B cell (primary cell): ENCODE measurements at regions not wholly inside any gene's neighbourhood (a gene's known extent, or its start where the extent isn't known, plus 50 kb on each side); places are given as distances from the start of the nearest gene placed in this dataset.

Source experiments
- ATAC-seq: fragments of 200-7000 bp; cut with Tn5 transposase; one replicate; pipeline ENCODE4 v1.10.0; 2021; ENCODE audit warnings: low read depth, mild to moderate bottlenecking, moderate number of reproducible peaks, moderate library complexity
- CTCF ChIA-PET: fragments of 350-600 bp; sonication (Branson Sonifier 250); formaldehyde crosslinking; loops from one replicate; lab custom pipeline; 2021; ENCODE audit warnings: antibody characterized with exemption, inconsistent platforms; lab: Charles Lee
- POLR2A ChIA-PET: fragments of 350-600 bp; sonication (Branson Sonifier 250); formaldehyde crosslinking; loops from one replicate; lab custom pipeline; 2021; ENCODE audit warnings: antibody characterized with exemption; lab: Charles Lee
- DNase-seq: peaks from one replicate; pipeline ENCODE4 v3.0.0; 2013
- H2AFZ ChIP-seq: 2 replicates; pipeline ENCODE4 v1.6.1; 2012; ENCODE audit warnings: mild to moderate bottlenecking, low read depth, low read length; ENCODE audit not compliant: insufficient read depth, poor library complexity, severe bottlenecking
- H3K27ac ChIP-seq, 2 donors: 1 replicate in 1 of 2; 2 replicates in 1 of 2; pipeline ENCODE4 v1.5.1; 2012 to 2013; ENCODE audit warnings: low read length in 2 of 2, mild to moderate bottlenecking in 2 of 2, moderate library complexity in 1 of 2
- H3K27me3 ChIP-seq, 4 experiments: fragments of 200-600 bp in 1 of 4; sonication (generic) in 1 of 4; replicated peaks in 1 of 4; 1 replicate in 2 of 4; 2 replicates in 2 of 4; pipeline versions ENCODE4 v1.6.1 to v1.7.0; 2013 to 2016; ENCODE audit warnings: low read length in 3 of 4, mild to moderate bottlenecking in 2 of 4, mixed read lengths in 1 of 4, moderate library complexity in 1 of 4; ENCODE audit not compliant: insufficient read depth in 4 of 4, control insufficient read depth in 3 of 4; ENCODE audit errors: control extremely low read depth in 1 of 4
- H3K36me3 ChIP-seq, 2 experiments: replicated peaks in 1 of 2; 1 replicate in 1 of 2; 2 replicates in 1 of 2; pipeline versions ENCODE4 v1.6.1 to v1.7.1; 2013; ENCODE audit warnings: low read length in 1 of 2; ENCODE audit not compliant: insufficient read depth in 2 of 2, control insufficient read depth in 1 of 2; ENCODE audit errors: control extremely low read depth in 1 of 2, extremely low read depth in 1 of 2
- H3K4me1 ChIP-seq, 2 donors: fragments of 200-600 bp in 1 of 2; sonication (generic) in 1 of 2; 1 replicate in 1 of 2; 2 replicates in 1 of 2; pipeline versions ENCODE4 v1.5.1 to v1.6.1; 2013 to 2017; ENCODE audit warnings: low read length in 2 of 2; ENCODE audit not compliant: control insufficient read depth in 2 of 2, insufficient read depth in 2 of 2
- H3K4me2 ChIP-seq: replicated peaks from 2 replicates; pipeline ENCODE3; 2012; ENCODE audit warnings: mild to moderate bottlenecking, low read depth, low read length; ENCODE audit not compliant: poor library complexity, severe bottlenecking
- H3K4me3 ChIP-seq, 5 experiments: fragments of 200-600 bp in 1 of 5; sonication (generic) in 1 of 5; 1 replicate in 3 of 5; 2 replicates in 2 of 5; pipeline versions ENCODE4 v1.5.1 to v1.7.0; 2011 to 2016; ENCODE audit warnings: low read length in 4 of 5, mild to moderate bottlenecking in 4 of 5, low read depth in 2 of 5, control low read depth in 1 of 5, moderate library complexity in 1 of 5; ENCODE audit not compliant: insufficient read depth in 1 of 5; ENCODE audit errors: control extremely low read depth in 1 of 5, extremely low read depth in 1 of 5
- H3K79me2 ChIP-seq: fragments of 200-600 bp; sonication (generic); one replicate; pipeline ENCODE4 v1.6.0; 2016; ENCODE audit warnings: low read length; ENCODE audit not compliant: control insufficient read depth, insufficient read depth
- H3K9ac ChIP-seq: fragments of 200-600 bp; sonication (generic); 2 replicates; pipeline ENCODE4 v1.6.1; 2017; ENCODE audit warnings: mild to moderate bottlenecking, low read length, moderate library complexity
- H3K9me3 ChIP-seq, 3 donors: one replicate each; pipeline versions ENCODE4 v1.6.1 to v1.7.1; 2013; ENCODE audit warnings: low read length in 2 of 3; ENCODE audit not compliant: control insufficient read depth in 2 of 3, insufficient read depth in 1 of 3; ENCODE audit errors: control extremely low read depth in 1 of 3
- H4K20me1 ChIP-seq: 2 replicates; pipeline ENCODE4 v1.6.0; 2012; ENCODE audit warnings: mild to moderate bottlenecking, low read length; ENCODE audit not compliant: insufficient read depth, control insufficient read depth, poor library complexity, severe bottlenecking
- H3K27ac Mint-ChIP-seq: one replicate; pipeline ENCODE4 v1.8.0; 2021; ENCODE audit warnings: mixed read lengths
- H3K27me3 Mint-ChIP-seq: one replicate; pipeline ENCODE4 v1.8.0; 2021; ENCODE audit warnings: mixed read lengths
- H3K4me1 Mint-ChIP-seq: one replicate; pipeline ENCODE4 v1.8.0; 2021; ENCODE audit warnings: mixed read lengths
- H3K4me3 Mint-ChIP-seq: one replicate; pipeline ENCODE4 v1.8.0; 2021; ENCODE audit warnings: mixed read lengths
- H3K9me3 Mint-ChIP-seq: one replicate; pipeline ENCODE4 v1.8.0; 2022; ENCODE audit warnings: mixed read lengths; ENCODE audit not compliant: insufficient read depth
- EZH2 ChIP-seq: IDR thresholded peaks from 2 replicates; pipeline ENCODE4 v1.6.1; 2012; ENCODE audit warnings: borderline replicate concordance, low read depth, mild to moderate bottlenecking, moderate library complexity, low read length; ENCODE audit not compliant: insufficient read depth, poor library complexity, severe bottlenecking
- WGBS: methylation state at CpG from one replicate; pipeline ENCODE4 v1.1.5; 2013; ENCODE audit warnings: missing lambda C conversion rate; ENCODE audit not compliant: insufficient coverage; 5-methylcytosine and 5-hydroxymethylcytosine counted together
- intact Hi-C: fragments of 100-400 bp; cut with micrococcal nuclease; formaldehyde crosslinking; loops from one replicate; pipeline ENCODE4 v1.10.0; 2022
- TF ChIP-seq, protein P1 (sequence below): fragments of 200-600 bp; IDR thresholded peaks from one replicate; pipeline ENCODE4 v1.8.0; 2022; ENCODE audit warnings: antibody characterized with exemption, mild to moderate bottlenecking

DNA sequence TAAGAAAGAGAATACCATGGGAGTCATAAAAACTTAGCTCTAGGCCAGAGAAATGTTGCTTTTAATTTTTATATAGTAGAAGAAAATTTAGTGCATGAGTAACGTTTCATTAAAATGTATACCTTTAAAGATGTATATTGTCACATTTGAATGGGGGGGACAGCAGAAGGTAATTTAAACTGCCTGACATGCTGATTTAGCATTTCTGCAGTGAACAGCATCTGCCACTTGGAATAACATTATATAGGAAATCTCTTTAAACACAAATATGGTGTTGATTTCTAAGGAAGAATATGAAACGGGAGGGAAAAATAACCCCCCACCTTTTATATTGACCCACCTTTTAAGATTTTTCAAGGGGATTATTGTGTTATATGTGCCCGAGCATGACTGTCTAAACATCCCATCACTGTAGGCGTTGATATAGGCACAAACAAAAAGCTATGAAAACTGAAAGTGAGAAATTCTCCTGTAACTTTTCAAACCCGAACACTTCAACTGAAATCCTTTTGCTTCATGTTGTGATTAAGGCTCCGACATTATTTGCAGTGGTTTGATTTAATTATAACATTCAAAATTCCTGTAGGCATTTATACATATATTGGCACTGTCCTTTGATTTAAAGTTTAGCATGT lies 244.7 kb upstream of the CELF2 start:
- ChIA-PET CTCF (no interaction called here), POLR2A (no interaction called here)
- WGBS: no CpG with 5 or more reads among the region's 6 CpGs
- Histone ChIP-seq H3K9ac (no peak overlapping the region), H3K4me1 (no peaks in the 10 kb centered on the region), H2AFZ (no peak overlapping the region), H3K36me3 (no peaks in the 10 kb centered on the region), H3K27me3 (no peaks in the 10 kb centered on the region), H3K79me2 (no peaks in the 10 kb centered on the region), H3K4me2 (no peak overlapping the region), H4K20me1 (no peaks in the 10 kb centered on the region), H3K27ac (no peak overlapping the region), H3K9me3 (no peaks in the 10 kb centered on the region), H3K4me3 (no peak overlapping the region)
- DNase-seq (no peak), ATAC-seq (no peak)
- intact Hi-C loops: no loop called here
- Mint-ChIP-seq H3K27ac (no peak overlapping the region), H3K4me1 (no peaks in the 10 kb centered on the region), H3K9me3 (no peaks in the 10 kb centered on the region), H3K27me3 (peaks cover 15% of the 10 kb centered on the region), H3K4me3 (no peak overlapping the region)
- TF ChIP-seq, protein P1, sequence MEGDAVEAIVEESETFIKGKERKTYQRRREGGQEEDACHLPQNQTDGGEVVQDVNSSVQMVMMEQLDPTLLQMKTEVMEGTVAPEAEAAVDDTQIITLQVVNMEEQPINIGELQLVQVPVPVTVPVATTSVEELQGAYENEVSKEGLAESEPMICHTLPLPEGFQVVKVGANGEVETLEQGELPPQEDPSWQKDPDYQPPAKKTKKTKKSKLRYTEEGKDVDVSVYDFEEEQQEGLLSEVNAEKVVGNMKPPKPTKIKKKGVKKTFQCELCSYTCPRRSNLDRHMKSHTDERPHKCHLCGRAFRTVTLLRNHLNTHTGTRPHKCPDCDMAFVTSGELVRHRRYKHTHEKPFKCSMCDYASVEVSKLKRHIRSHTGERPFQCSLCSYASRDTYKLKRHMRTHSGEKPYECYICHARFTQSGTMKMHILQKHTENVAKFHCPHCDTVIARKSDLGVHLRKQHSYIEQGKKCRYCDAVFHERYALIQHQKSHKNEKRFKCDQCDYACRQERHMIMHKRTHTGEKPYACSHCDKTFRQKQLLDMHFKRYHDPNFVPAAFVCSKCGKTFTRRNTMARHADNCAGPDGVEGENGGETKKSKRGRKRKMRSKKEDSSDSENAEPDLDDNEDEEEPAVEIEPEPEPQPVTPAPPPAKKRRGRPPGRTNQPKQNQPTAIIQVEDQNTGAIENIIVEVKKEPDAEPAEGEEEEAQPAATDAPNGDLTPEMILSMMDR: no peak
- no peak for TF ChIP-seq EZH2

DNA sequence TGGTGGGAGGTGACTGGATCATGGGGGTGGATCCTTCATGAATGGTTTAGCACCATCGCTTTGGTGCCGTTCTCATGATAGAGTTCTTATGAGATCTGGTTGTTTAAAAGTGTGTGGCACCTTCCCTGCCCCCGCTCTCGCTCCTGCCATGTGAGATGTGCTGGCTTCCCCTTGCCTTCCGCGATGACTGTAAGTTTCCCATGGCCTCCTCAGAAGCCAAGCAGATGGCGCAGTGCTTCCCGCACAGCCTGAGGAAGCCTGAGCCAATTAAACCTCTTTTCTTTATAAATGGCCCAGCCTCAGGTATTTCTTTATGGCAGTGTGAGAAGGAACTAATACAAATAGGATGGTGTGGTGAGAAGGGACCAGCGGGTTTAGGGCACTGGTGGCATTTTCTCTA lies 243.3 kb upstream of the CELF2 start:
- no peak overlapping the region for H3K27ac ChIP-seq
- no peaks in the 10 kb centered on the region for H3K79me2 ChIP-seq
- H3K9me3 Mint-ChIP-seq: no peaks in the 10 kb centered on the region
- no peaks in the 10 kb centered on the region for H4K20me1 ChIP-seq
- H3K4me2 ChIP-seq: no peak overlapping the region
- 95% methylated on average over 6 of the region's 9 CpGs for WGBS
- H3K27ac Mint-ChIP-seq: no peak overlapping the region
- TF ChIP-seq, protein P1: no peak
- no peak for TF ChIP-seq EZH2
- no peak for ATAC-seq
- no peak overlapping the region for H3K4me3 Mint-ChIP-seq
- H3K9ac ChIP-seq: no peak overlapping the region
- ChIA-PET CTCF (interaction anchor here (0.6 kb wide), 1 partner anchor 1042 kb away, joined by 3 read pairs; no protein-coding TSS in a partner anchor), POLR2A (no interaction called here)
- intact Hi-C loops: no loop called here
- H3K27me3 ChIP-seq: no peaks in the 10 kb centered on the region
- H3K4me1 Mint-ChIP-seq: no peaks in the 10 kb centered on the region
- H3K36me3 ChIP-seq: no peaks in the 10 kb centered on the region
- DNase-seq: no peak
- H3K9me3 ChIP-seq: no peaks in the 10 kb centered on the region
- H3K4me1 ChIP-seq: no peaks in the 10 kb centered on the region
- H3K4me3 ChIP-seq: no peak overlapping the region
- H3K27me3 Mint-ChIP-seq: peaks cover 21% of the 10 kb centered on the region
- no peak overlapping the region for H2AFZ ChIP-seq
